Endothelial cell of hepatic sinusoid (primary cell): ENCODE measurements at regions not wholly inside any gene's neighbourhood (a gene's known extent, or its start where the extent isn't known, plus 50 kb on each side); places are given as distances from the start of the nearest gene placed in this dataset.

Source experiments
- in situ Hi-C: cut with HindIII; loops from 2 replicates; pipeline ENCODE4 v1.10.0; 2017; ENCODE audit warnings: low sequenced_read_pairs

DNA sequence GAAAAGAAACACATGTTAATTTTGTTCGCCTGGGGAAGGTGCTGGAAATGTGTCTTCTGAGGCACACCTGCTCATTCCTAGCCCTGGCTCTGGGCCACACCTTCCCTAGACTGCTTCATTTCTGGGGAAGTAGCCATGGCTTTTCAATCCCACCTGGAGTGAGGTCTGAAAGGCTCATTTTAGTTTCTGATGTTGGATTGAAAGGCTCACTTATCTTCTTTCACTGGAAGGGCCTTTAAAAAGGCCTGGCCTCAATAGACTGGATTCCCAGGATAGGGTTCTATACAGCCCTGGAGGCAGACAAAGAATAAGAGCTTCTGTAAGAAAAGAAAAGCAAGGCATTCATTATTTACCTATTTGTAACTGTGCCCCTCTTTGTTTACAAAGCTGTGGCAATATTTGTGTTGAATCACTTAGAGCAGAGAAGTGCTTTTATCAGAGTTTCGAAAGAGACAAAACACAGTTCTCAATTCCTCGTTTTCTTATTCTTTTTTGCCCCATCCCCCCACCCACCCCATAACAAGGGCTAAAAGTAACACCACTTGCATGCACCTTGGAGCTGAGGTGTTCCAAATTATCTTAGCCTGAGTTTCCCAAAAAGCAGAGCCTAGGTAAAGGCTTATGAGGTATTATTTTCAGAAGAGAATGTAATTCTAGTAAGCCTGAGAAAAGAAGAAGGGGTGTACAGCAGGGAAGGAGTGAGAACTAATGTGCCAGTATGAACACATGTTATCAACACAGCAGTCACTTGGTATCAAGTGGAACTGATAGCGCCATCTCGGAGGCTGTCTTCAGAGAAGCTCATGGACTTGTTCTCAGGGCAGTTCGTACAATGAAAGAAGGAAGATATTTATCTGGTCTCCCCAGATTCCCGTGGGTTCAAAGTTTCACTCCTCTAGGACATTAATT is 413.1 kb downstream of the KCTD16 start:
- in situ Hi-C loops: no loop called here

DNA sequence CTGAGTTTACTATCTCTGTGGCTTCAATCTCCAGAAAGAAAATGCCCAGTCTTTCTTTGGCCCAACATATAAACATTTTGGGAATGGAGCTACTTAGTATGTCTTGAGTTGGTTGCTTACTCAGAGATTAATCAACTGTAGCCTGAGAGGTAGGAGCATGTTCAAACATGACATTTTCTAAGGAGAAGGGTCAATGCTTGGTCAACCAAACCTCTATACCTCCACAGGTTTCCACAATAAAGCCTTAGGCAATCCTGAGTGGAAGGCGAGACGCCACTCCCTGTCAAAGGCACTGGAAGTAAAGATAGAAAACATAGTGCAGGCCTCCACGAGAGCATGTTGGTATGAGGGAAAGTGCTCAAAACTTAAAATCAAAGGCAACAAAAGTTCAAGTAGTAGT is 411.4 kb downstream of the KCTD16 start:
- in situ Hi-C loops: no loop called here

DNA sequence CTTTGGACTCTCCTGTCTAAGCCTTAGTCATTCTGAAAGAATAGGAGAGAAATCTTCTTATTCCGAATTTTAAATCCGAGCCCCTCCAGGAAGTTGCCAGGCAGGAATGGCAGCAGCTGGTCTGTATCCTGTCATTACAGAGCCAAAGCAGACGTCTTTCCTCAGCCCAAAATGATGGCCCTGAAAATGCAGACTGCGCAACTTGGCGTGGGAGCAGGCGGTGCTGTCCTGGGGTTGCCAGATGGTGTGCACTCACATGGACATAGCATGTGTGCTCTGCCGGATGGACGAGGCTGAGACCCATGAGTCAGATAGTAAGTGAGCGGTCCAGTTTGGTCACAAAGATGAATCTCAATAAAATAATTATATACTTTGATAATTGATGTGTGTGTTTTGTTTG is 410.4 kb downstream of the KCTD16 start:
- in situ Hi-C loops: no loop called here

DNA sequence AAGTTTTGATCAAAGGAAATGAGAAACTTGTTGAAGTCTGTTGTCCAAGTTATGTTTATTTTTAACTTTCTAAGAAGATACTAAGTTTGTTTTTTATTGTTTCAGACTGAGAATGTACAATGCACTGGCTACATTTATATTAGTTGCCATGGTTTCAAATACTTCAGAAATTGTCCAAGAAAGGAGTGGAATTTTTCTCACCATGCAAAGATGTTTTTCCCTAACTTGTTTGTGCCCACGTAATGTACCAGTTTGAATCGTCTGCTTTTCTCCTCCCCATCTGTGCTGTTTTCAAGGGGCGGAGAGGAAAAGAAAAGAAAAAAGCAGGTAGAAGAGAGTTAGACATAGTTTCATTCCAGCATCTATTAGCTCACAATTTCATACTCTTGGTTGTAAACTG is 407.0 kb downstream of the KCTD16 start:
- in situ Hi-C loops: no loop called here

GRCh38 chr5:144575736-144576135 is 405.1 kb downstream of the KCTD16 start:
- in situ Hi-C loops: no loop called here

DNA sequence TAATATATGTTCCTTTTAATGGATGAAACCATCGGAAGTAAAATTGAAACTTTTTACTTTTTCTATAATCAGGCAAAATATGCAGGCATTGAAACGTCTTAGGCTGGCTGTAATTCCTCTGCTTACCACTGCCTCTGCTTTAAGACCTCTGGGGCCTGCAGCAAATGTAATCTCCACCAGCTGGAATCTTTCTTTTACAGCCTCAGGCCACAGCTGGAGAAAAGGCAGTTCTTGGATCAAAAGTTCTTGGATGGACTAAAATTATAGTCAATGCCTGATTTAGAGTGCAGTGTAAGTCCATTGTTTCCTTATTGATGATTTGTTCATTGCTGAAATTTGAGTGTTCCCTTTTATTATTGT is 396.7 kb downstream of the KCTD16 start:
- in situ Hi-C loops: no loop called here

GRCh38 chr5:144566747-144567420 is 396.2 kb downstream of the KCTD16 start:
- in situ Hi-C loops: no loop called here

DNA sequence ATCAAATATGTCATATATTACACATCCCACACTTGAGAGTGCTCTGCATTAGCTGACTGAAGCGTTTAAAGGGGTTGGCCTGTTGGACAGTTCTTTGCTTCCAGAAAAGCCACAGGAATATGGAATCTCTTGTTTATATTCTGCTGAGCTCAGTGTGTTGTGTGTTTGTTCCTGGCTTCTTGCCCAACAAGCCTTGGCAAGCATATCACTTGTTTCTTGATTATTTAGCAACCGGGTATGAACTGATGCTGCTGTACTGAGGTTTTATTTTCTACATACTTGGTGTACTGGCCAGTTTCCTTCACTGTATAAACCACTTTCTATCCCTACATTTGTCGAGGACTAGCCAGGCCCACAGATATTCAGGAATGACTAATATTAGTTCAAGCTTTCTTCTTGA is 378.9 kb downstream of the KCTD16 start:
- in situ Hi-C loops: no loop called here

- in situ Hi-C loops: no loop called here
These were observed 378.3 kb downstream of the KCTD16 start for GRCh38 chr5:144548936-144549335.

GRCh38 chr5:144547098-144547499 is 376.4 kb downstream of the KCTD16 start:
- in situ Hi-C loops: no loop called here

- in situ Hi-C loops: no loop called here
These were observed 368.2 kb downstream of the KCTD16 start for GRCh38 chr5:144538845-144539244.
